ENCODE measurements at regions not wholly inside any gene's neighbourhood (a gene's known extent, or its start where the extent isn't known, plus 50 kb on each side); places are given as distances from the start of the nearest gene placed in this dataset.
"Not testable (repeated sequence)": the region's sequence is repeated elsewhere in the genome, so short reads cannot be mapped to it uniquely, and the experiment has no call there.

GRCh38 chr6:66328200-66328599 lies 621.2 kb upstream of the EYS start:
- no peak for DNase-seq

- DNase-seq, result no peak
These were observed 619.2 kb upstream of the EYS start for GRCh38 chr6:66326228-66326627.

GRCh38 chr6:66321017-66321416 lies 614.0 kb upstream of the EYS start:
- DNase-seq, result no peak

GRCh38 chr6:66307490-66307889 lies 600.5 kb upstream of the EYS start:
- no peak for DNase-seq

GRCh38 chr6:66291905-66292304 lies 584.9 kb upstream of the EYS start:
- DNase-seq, result no peak

- DNase-seq, result no peak
These were observed 582.9 kb upstream of the EYS start for GRCh38 chr6:66289889-66290288.

- DNase-seq, result no peak
These were observed 571.1 kb upstream of the EYS start for GRCh38 chr6:66278115-66278514.

- no peak for DNase-seq
These were observed 570.4 kb upstream of the EYS start for GRCh38 chr6:66277400-66277799.

GRCh38 chr6:66265737-66266136 lies 558.7 kb upstream of the EYS start:
- DNase-seq, result no peak

- DNase-seq, result no peak
These were observed 557.4 kb upstream of the EYS start for GRCh38 chr6:66264376-66264775.

- not testable (repeated sequence) for DNase-seq
These were observed 551.9 kb upstream of the EYS start for GRCh38 chr6:66258731-66259487.

- DNase-seq, result no peak
These were observed 538.2 kb upstream of the EYS start for GRCh38 chr6:66245231-66245630.

GRCh38 chr6:66238851-66239250 lies 531.8 kb upstream of the EYS start:
- no peak for DNase-seq

- no peak for DNase-seq
These were observed 525.9 kb upstream of the EYS start for GRCh38 chr6:66232890-66233289.

GRCh38 chr6:66230591-66230990 lies 523.6 kb upstream of the EYS start:
- DNase-seq, result no peak

- no peak for DNase-seq
These were observed 519.1 kb upstream of the EYS start for GRCh38 chr6:66226109-66226508.

GRCh38 chr6:66210964-66211363 lies 503.9 kb upstream of the EYS start:
- DNase-seq, result no peak

- no peak for DNase-seq
These were observed 493.4 kb upstream of the EYS start for GRCh38 chr6:66200390-66200789.

GRCh38 chr6:66199171-66199570 lies 492.1 kb upstream of the EYS start:
- no peak for DNase-seq

GRCh38 chr6:66198062-66198624 lies 491.1 kb upstream of the EYS start:
- no peak for DNase-seq

- DNase-seq, result no peak
These were observed 483.8 kb upstream of the EYS start for GRCh38 chr6:66190858-66191257.

GRCh38 chr6:66189915-66190314 lies 482.9 kb upstream of the EYS start:
- no peak for DNase-seq

- DNase-seq, result no peak
These were observed 479.7 kb upstream of the EYS start for GRCh38 chr6:66186756-66187155.

GRCh38 chr6:66184091-66184490 lies 477.1 kb upstream of the EYS start:
- no peak for DNase-seq

GRCh38 chr6:66179361-66179760 lies 472.3 kb upstream of the EYS start:
- DNase-seq, result no peak
